ENCODE measurements at regions not wholly inside any gene's neighbourhood (a gene's known extent, or its start where the extent isn't known, plus 50 kb on each side); places are given as distances from the start of the nearest gene placed in this dataset.

GRCh38 chr15:46409841-46410301, 775.0 kb downstream of the SQOR start:
- H3K36me3 Mint-ChIP-seq = no peaks in the 10 kb centered on the region
- no peaks in the 10 kb centered on the region for H3K27me3 Mint-ChIP-seq (ENCODE audit: low read depth in 3 of 3)
- H3K9me3 Mint-ChIP-seq = peaks cover 3 to 14% (median 10%) of the 10 kb centered on the region in 6 donors
- DNase-seq = no peak
- H3K4me1 Mint-ChIP-seq = no peaks in the 10 kb centered on the region
- no peak overlapping the region for H3K27ac Mint-ChIP-seq
- no peak overlapping the region for H3K4me3 Mint-ChIP-seq

- H3K27me3 Mint-ChIP-seq (ENCODE audit: low read depth in 3 of 3) = no peaks in the 10 kb centered on the region
- no peaks in the 10 kb centered on the region for H3K4me1 Mint-ChIP-seq
Measured at GRCh38 chr15:46410705-46411104, 775.9 kb downstream of the SQOR start.

GRCh38 chr15:46411900-46412299, 777.1 kb downstream of the SQOR start:
- Mint-ChIP-seq H3K9me3 (peaks cover 0 to 27% (median 7%) of the 10 kb centered on the region in 6 donors), H3K27me3 (ENCODE audit: low read depth in 3 of 3) (no peaks in the 10 kb centered on the region), H3K27ac (no peak overlapping the region), H3K4me3 (no peak overlapping the region), H3K36me3 (no peaks in the 10 kb centered on the region), H3K4me1 (no peaks in the 10 kb centered on the region)
- DNase-seq = no peak

More at GRCh38 chr15:46410705-46411104, 775.9 kb downstream of the SQOR start:
- Mint-ChIP-seq H3K36me3 (no peaks in the 10 kb centered on the region), H3K4me3 (no peak overlapping the region), H3K27ac (no peak overlapping the region), H3K9me3 (peaks cover 2 to 19% (median 10%) of the 10 kb centered on the region in 6 donors)
- DNase-seq = no peak

- no peaks in the 10 kb centered on the region for H3K27me3 Mint-ChIP-seq (ENCODE audit: low read depth in 3 of 3)
- H3K4me3 Mint-ChIP-seq = no peak overlapping the region
- DNase-seq = no peak
- no peak overlapping the region for H3K27ac Mint-ChIP-seq
- H3K36me3 Mint-ChIP-seq = no peaks in the 10 kb centered on the region
- H3K9me3 Mint-ChIP-seq = peaks cover 0 to 34% (median 12%) of the 10 kb centered on the region in 6 donors
- no peaks in the 10 kb centered on the region for H3K4me1 Mint-ChIP-seq
Measured at GRCh38 chr15:46413799-46414198, 779.0 kb downstream of the SQOR start.

GRCh38 chr15:46416544-46416943, 781.7 kb downstream of the SQOR start:
- Mint-ChIP-seq H3K27me3 (ENCODE audit: low read depth in 3 of 3) (no peaks in the 10 kb centered on the region), H3K27ac (no peak overlapping the region), H3K36me3 (no peaks in the 10 kb centered on the region)

GRCh38 chr15:46420990-46421389, 786.2 kb downstream of the SQOR start:
- Mint-ChIP-seq H3K36me3 (peaks cover 0 to 3% (median 0%) of the 10 kb centered on the region in 3 donors), H3K4me3 (no peak overlapping the region), H3K27ac (no peak overlapping the region), H3K27me3 (ENCODE audit: low read depth in 3 of 3) (no peaks in the 10 kb centered on the region), H3K4me1 (no peaks in the 10 kb centered on the region), H3K9me3 (peaks cover 9 to 39% (median 16%) of the 10 kb centered on the region in 6 donors)
- no peak for DNase-seq

More at GRCh38 chr15:46416544-46416943, 781.7 kb downstream of the SQOR start:
- H3K4me3 Mint-ChIP-seq = no peak overlapping the region
- no peaks in the 10 kb centered on the region for H3K4me1 Mint-ChIP-seq
- peaks cover 0 to 28% (median 13%) of the 10 kb centered on the region in 6 donors for H3K9me3 Mint-ChIP-seq
- DNase-seq = no peak

GRCh38 chr15:46441294-46442062, 806.6 kb downstream of the SQOR start:
- no peak for DNase-seq
- Mint-ChIP-seq H3K9me3 (peaks cover 7 to 43% (median 24%) of the 10 kb centered on the region in 6 donors), H3K4me3 (no peak overlapping the region), H3K27me3 (ENCODE audit: low read depth in 3 of 3) (peaks cover 0 to 2% (median 0%) of the 10 kb centered on the region in 3 donors), H3K27ac (no peak overlapping the region), H3K36me3 (no peaks in the 10 kb centered on the region), H3K4me1 (no peaks in the 10 kb centered on the region)

GRCh38 chr15:46442184-46442583, 807.4 kb downstream of the SQOR start:
- Mint-ChIP-seq H3K27ac (no peak overlapping the region), H3K4me3 (no peak overlapping the region), H3K9me3 (peaks cover 5 to 38% (median 22%) of the 10 kb centered on the region in 6 donors), H3K4me1 (no peaks in the 10 kb centered on the region), H3K36me3 (no peaks in the 10 kb centered on the region), H3K27me3 (ENCODE audit: low read depth in 3 of 3) (peaks cover 0 to 2% (median 0%) of the 10 kb centered on the region in 3 donors)
- DNase-seq = no peak

- peaks cover 5 to 38% (median 22%) of the 10 kb centered on the region in 6 donors for H3K9me3 Mint-ChIP-seq
- H3K36me3 Mint-ChIP-seq = no peaks in the 10 kb centered on the region
- no peak for DNase-seq
- no peaks in the 10 kb centered on the region for H3K27me3 Mint-ChIP-seq (ENCODE audit: low read depth in 3 of 3)
- no peaks in the 10 kb centered on the region for H3K4me1 Mint-ChIP-seq
- H3K4me3 Mint-ChIP-seq = no peak overlapping the region
- H3K27ac Mint-ChIP-seq = no peak overlapping the region
Measured at GRCh38 chr15:46442901-46443590, 808.2 kb downstream of the SQOR start.

GRCh38 chr15:46450112-46450809, 815.4 kb downstream of the SQOR start:
- Mint-ChIP-seq H3K9me3 (peaks cover 3 to 46% (median 18%) of the 10 kb centered on the region in 6 donors), H3K27ac (no peak overlapping the region), H3K36me3 (no peaks in the 10 kb centered on the region), H3K4me3 (no peak overlapping the region), H3K27me3 (ENCODE audit: low read depth in 3 of 3) (no peaks in the 10 kb centered on the region), H3K4me1 (no peaks in the 10 kb centered on the region)
- DNase-seq = no peak

GRCh38 chr15:46450810-46451182, 816.0 kb downstream of the SQOR start:
- Mint-ChIP-seq H3K27me3 (ENCODE audit: low read depth in 3 of 3) (no peaks in the 10 kb centered on the region), H3K4me3 (no peak overlapping the region), H3K36me3 (no peaks in the 10 kb centered on the region), H3K27ac (no peak overlapping the region), H3K9me3 (peaks cover 2 to 41% (median 14%) of the 10 kb centered on the region in 6 donors), H3K4me1 (no peaks in the 10 kb centered on the region)
- DNase-seq = no peak

- H3K27me3 Mint-ChIP-seq (ENCODE audit: low read depth in 3 of 3) = no peaks in the 10 kb centered on the region
- H3K4me3 Mint-ChIP-seq = no peak overlapping the region
- H3K9me3 Mint-ChIP-seq = peaks cover 2 to 40% (median 15%) of the 10 kb centered on the region in 6 donors
- H3K27ac Mint-ChIP-seq = no peak overlapping the region
- no peak for DNase-seq
- H3K36me3 Mint-ChIP-seq = no peaks in the 10 kb centered on the region
- H3K4me1 Mint-ChIP-seq = no peaks in the 10 kb centered on the region
Measured at GRCh38 chr15:46452297-46452820, 817.5 kb downstream of the SQOR start.

GRCh38 chr15:46456456-46456855, 821.6 kb downstream of the SQOR start:
- no peaks in the 10 kb centered on the region for H3K27me3 Mint-ChIP-seq (ENCODE audit: low read depth in 3 of 3)
- no peaks in the 10 kb centered on the region for H3K36me3 Mint-ChIP-seq
- H3K4me1 Mint-ChIP-seq = no peaks in the 10 kb centered on the region
- H3K4me3 Mint-ChIP-seq = no peak overlapping the region
- peaks cover 5 to 18% (median 8%) of the 10 kb centered on the region in 6 donors for H3K9me3 Mint-ChIP-seq
- no peak for DNase-seq
- no peak overlapping the region for H3K27ac Mint-ChIP-seq
